Esophagus muscularis mucosa (tissue), 4 donors: ENCODE measurements at regions not wholly inside any gene's neighbourhood (a gene's known extent, or its start where the extent isn't known, plus 50 kb on each side); places are given as distances from the start of the nearest gene placed in this dataset.

ENCODE experiments used
- DNase-seq: peaks from one replicate; pipeline ENCODE4 v3.0.0-alpha.2; 2017; ENCODE audit errors: extremely low spot score
- H3K27ac ChIP-seq, 4 donors: fragments of 200-600 bp; sonication (generic); replicated peaks in 1 of 4; 1 replicate in 3 of 4; 2 replicates in 1 of 4; pipeline ENCODE4 v1.5.1; 2016 to 2019; ENCODE audit warnings: mild to moderate bottlenecking in 1 of 4
- H3K27me3 ChIP-seq, 4 donors: fragments of 200-600 bp; sonication (generic); one replicate each; pipeline versions ENCODE4 v1.5.1 to v1.6.0; 2016 to 2019
- H3K36me3 ChIP-seq, 4 donors: fragments of 200-600 bp; sonication (generic); one replicate each; pipeline ENCODE4 v1.5.1; 2016 to 2019
- H3K4me1 ChIP-seq, 4 donors: fragments of 200-600 bp; sonication (generic); one replicate each; pipeline ENCODE4 v1.5.1; 2016 to 2019
- H3K4me3 ChIP-seq, 4 donors: fragments of 200-600 bp; sonication (generic); 1 replicate in 2 of 4; 2 replicates in 2 of 4; pipeline ENCODE4 v1.5.1; 2016 to 2019; ENCODE audit warnings: mild to moderate bottlenecking in 4 of 4, moderate library complexity in 1 of 4
- H3K9me3 ChIP-seq, 4 donors: fragments of 200-600 bp; sonication (generic); 1 replicate in 3 of 4; 2 replicates in 1 of 4; pipeline ENCODE4 v1.5.1; 2016 to 2019
- CTCF ChIP-seq, 3 experiments: fragments of 200-600 bp in 2 of 3; fragments of 450-650 bp in 1 of 3; sonication (generic) in 2 of 3; IDR thresholded peaks; one replicate each; pipeline ENCODE4 v1.5.1; 2017 to 2019; ENCODE audit warnings: antibody characterized with exemption in 3 of 3, mild to moderate bottlenecking in 2 of 3, moderate library complexity in 1 of 3
- EP300 ChIP-seq: sonication (generic); formaldehyde crosslinking; IDR thresholded peaks from one replicate; pipeline ENCODE4 v1.6.1; 2017; ENCODE audit warnings: antibody characterized with exemption
- POLR2A ChIP-seq: fragments of 450-650 bp; IDR thresholded peaks from one replicate; pipeline ENCODE4 v1.6.1; 2017; ENCODE audit warnings: antibody characterized with exemption, moderate library complexity, mild to moderate bottlenecking, low read depth
- POLR2AphosphoS5 ChIP-seq, 2 donors: sonication (generic); formaldehyde crosslinking; IDR thresholded peaks; one replicate each; pipeline ENCODE4 v1.6.1; 2017; ENCODE audit warnings: antibody characterized with exemption in 2 of 2
- WGBS: methylation state at CpG from one replicate; pipeline ENCODE4 v1.1.5; 2018; 5-methylcytosine and 5-hydroxymethylcytosine counted together
- intact Hi-C: fragments of 100-400 bp; cut with DNase I; formaldehyde crosslinking; loops from one replicate; pipeline ENCODE4 v1.15.1; 2023

- Histone ChIP-seq H3K27ac (no peak overlapping the region), H3K9me3 (no peaks in the 10 kb centered on the region), H3K36me3 (no peaks in the 10 kb centered on the region), H3K4me1 (no peaks in the 10 kb centered on the region), H3K27me3 (no peaks in the 10 kb centered on the region), H3K4me3 (no peak overlapping the region)
- no peak for DNase-seq
- 6% methylated on average over 2 of the region's 2 CpGs for WGBS
- intact Hi-C loops = no loop called here
- TF ChIP-seq CTCF (IDR thresholded peaks at IDR 0.05) (peak in 2 of 3 experiments; percentile 17 to 37), POLR2A (no peak)
These were observed 52.8 kb upstream of the FILIP1 start for GRCh38 chr6:75546381-75546780.

- intact Hi-C loops = no loop called here
- Histone ChIP-seq H3K36me3 (no peaks in the 10 kb centered on the region), H3K27ac (no peak overlapping the region), H3K4me1 (no peaks in the 10 kb centered on the region), H3K9me3 (no peaks in the 10 kb centered on the region), H3K4me3 (no peak overlapping the region), H3K27me3 (no peaks in the 10 kb centered on the region)
- no peak for DNase-seq
- TF ChIP-seq EP300 (no peak), POLR2A (no peak), POLR2AphosphoS5 (IDR thresholded peaks at IDR 0.05) (no peak), CTCF (IDR thresholded peaks at IDR 0.05) (no peak)
These were observed 51.0 kb upstream of the SENP6 start for GRCh38 chr6:75550544-75551167.

DNA sequence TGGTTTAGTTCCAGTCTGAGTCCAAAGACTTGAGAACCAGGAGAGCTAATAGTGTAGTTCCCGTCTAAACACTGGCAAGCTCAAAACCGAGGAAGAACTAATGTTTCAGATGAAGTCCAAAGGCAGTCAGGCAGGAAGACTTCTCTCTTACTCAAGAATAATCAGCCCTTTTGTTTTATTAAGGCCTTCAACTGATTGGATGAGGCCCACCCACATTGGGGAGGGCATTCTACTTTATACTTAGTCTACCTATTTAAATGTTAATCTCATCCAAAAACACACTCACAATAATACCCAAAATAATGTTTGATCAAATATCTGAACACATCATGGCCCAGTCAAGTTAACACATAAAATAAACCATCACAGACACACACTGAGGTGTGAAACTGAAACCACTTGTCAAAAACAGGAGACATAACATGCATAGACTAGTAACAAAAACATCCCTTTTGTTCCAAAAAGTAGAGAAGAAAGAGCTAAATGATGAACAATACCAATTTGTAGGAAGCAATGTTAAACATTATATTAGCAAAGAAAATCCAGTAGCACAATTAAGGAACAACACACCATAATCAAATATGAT is 50.2 kb upstream of the SENP6 start:
- no peak for TF ChIP-seq EP300
- H3K27ac ChIP-seq = no peak overlapping the region
- intact Hi-C loops = no loop called here
- H3K4me3 ChIP-seq = no peak overlapping the region
- no peak for DNase-seq
- no peaks in the 10 kb centered on the region for H3K36me3 ChIP-seq
- H3K9me3 ChIP-seq = no peaks in the 10 kb centered on the region
- H3K27me3 ChIP-seq = no peaks in the 10 kb centered on the region
- WGBS = 94% methylated on average over 2 of the region's 2 CpGs
- H3K4me1 ChIP-seq = no peaks in the 10 kb centered on the region
